Neural crest cell (in vitro differentiated cells): ENCODE measurements at regions not wholly inside any gene's neighbourhood (a gene's known extent, or its start where the extent isn't known, plus 50 kb on each side); places are given as distances from the start of the nearest gene placed in this dataset.

ENCODE experiments used
- DNase-seq: peaks from one replicate; pipeline ENCODE4 v3.0.0; 2021; ENCODE audit warnings: low read depth, mixed read lengths, low spot score
- H3K27ac Mint-ChIP-seq: one replicate; pipeline ENCODE4 v1.8.0; 2021; ENCODE audit warnings: mild to moderate bottlenecking, mixed read lengths; ENCODE audit not compliant: unreplicated experiment
- H3K27me3 Mint-ChIP-seq: 2 replicates; pipeline ENCODE4 v1.8.0; 2021; ENCODE audit warnings: low read depth, mild to moderate bottlenecking, mixed read lengths
- H3K36me3 Mint-ChIP-seq: 2 replicates; pipeline ENCODE4 v1.8.0; 2021; ENCODE audit warnings: low read depth, mild to moderate bottlenecking, mixed read lengths
- H3K4me1 Mint-ChIP-seq: 2 replicates; pipeline ENCODE4 v1.8.0; 2021; ENCODE audit warnings: mixed read lengths
- H3K4me3 Mint-ChIP-seq: one replicate; pipeline ENCODE4 v1.8.0; 2021; ENCODE audit warnings: mild to moderate bottlenecking, mixed read lengths
- H3K9me3 Mint-ChIP-seq: 2 replicates; pipeline ENCODE4 v1.8.0; 2021; ENCODE audit warnings: mixed read lengths
- CTCF ChIP-seq: fragments of 200-600 bp; sonication (generic); conservative IDR thresholded peaks from 2 replicates; pipeline ENCODE4 v1.5.0; 2021; ENCODE audit warnings: antibody characterized with exemption, mild to moderate bottlenecking

DNA sequence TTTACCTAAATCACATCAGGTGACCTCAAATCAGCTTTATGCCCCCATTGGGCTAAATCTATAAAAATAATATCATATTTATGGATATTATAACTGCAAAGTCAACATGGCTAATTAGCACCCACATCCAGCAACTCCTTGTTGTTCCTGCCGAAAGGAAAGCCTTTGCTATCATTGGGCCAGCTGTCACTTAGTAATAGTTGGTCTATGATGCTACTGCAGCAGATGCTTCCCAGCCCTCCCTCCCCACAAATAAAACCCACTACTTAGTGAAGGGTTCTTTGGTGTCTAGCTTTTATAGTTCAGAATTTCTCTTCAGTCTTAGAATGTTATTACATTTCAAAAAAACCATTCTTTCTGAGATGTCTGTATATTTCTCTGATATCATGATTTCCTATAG, 116.9 kb upstream of the ENPEP start:
- no peak for TF ChIP-seq CTCF
- H3K27ac Mint-ChIP-seq = no peak overlapping the region
- H3K36me3 Mint-ChIP-seq = no peaks in the 10 kb centered on the region
- DNase-seq = no peak
- H3K4me3 Mint-ChIP-seq = no peak overlapping the region
- H3K4me1 Mint-ChIP-seq = no peaks in the 10 kb centered on the region
- H3K27me3 Mint-ChIP-seq = no peaks in the 10 kb centered on the region
- no peaks in the 10 kb centered on the region for H3K9me3 Mint-ChIP-seq

DNA sequence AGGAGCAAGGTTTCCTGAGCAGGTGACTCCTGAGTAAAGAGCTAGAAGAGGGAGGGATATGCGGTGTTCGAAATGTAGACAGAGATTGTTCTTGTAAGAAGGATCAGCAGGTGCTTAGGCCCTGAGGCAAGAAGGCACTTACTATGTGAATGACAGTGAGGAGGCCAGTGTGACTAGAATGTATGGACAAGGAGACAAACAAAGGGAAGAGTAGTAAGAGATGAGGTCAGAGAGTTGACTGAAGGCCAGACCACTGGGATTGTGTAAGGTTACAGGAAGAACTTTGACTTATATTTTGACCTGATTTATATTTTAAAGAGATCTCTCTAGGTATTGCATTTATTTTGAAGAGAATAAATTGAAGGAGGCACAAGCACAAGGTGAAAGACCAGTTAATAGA, 118.4 kb upstream of the ENPEP start:
- no peaks in the 10 kb centered on the region for H3K9me3 Mint-ChIP-seq
- H3K36me3 Mint-ChIP-seq = no peaks in the 10 kb centered on the region
- no peak overlapping the region for H3K4me3 Mint-ChIP-seq
- H3K4me1 Mint-ChIP-seq = no peaks in the 10 kb centered on the region
- H3K27ac Mint-ChIP-seq = no peak overlapping the region
- no peaks in the 10 kb centered on the region for H3K27me3 Mint-ChIP-seq
- DNase-seq = no peak
- no peak for TF ChIP-seq CTCF

GRCh38 chr4:110354460-110354859, 121.5 kb upstream of the ENPEP start:
- Mint-ChIP-seq H3K9me3 (no peaks in the 10 kb centered on the region), H3K27me3 (no peaks in the 10 kb centered on the region), H3K4me3 (no peak overlapping the region), H3K4me1 (no peaks in the 10 kb centered on the region), H3K36me3 (no peaks in the 10 kb centered on the region), H3K27ac (no peak overlapping the region)
- no peak for DNase-seq
- no peak for TF ChIP-seq CTCF

- Mint-ChIP-seq H3K27ac (no peak overlapping the region), H3K4me3 (no peak overlapping the region), H3K36me3 (no peaks in the 10 kb centered on the region), H3K27me3 (no peaks in the 10 kb centered on the region), H3K4me1 (no peaks in the 10 kb centered on the region), H3K9me3 (no peaks in the 10 kb centered on the region)
- no peak for TF ChIP-seq CTCF
- no peak for DNase-seq
Measured at GRCh38 chr4:110352670-110353442, 123.1 kb upstream of the ENPEP start.

DNA sequence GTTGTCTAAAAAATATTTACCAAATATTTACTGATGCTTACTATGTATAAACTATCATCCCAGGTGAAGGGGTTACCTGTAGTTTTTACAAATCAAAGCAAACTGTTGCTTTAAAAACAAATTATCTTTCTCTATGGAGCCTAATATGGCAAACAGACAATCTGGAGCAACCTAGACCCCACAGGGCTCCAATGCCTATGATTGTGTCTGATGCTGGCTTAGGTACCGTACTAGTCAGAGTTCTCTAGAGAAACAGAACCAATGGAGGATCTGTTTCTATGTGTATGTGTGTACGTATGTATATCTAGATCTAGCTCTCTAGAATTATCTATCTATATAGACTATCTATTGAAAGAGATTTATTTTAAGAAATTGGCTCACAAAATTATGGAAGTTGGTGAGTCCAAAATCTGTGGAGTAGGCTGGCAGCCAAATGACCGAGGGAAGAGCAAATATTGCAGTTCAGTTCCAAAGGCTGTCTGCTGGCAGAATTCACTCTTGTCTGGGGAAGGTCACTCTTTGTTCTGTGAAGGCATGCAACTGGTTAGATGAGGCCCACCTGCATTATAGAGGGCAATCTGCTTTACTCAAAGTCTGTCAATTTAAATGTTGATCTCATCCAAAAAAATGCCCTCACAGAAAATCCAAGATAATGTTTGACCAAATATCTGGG, 127.1 kb upstream of the ENPEP start:
- DNase-seq = no peak
- Mint-ChIP-seq H3K4me1 (no peaks in the 10 kb centered on the region), H3K27me3 (no peaks in the 10 kb centered on the region), H3K4me3 (no peak overlapping the region), H3K27ac (no peak overlapping the region), H3K9me3 (no peaks in the 10 kb centered on the region), H3K36me3 (no peaks in the 10 kb centered on the region)
- no peak for TF ChIP-seq CTCF
